ENCODE measurements at regions not wholly inside any gene's neighbourhood (a gene's known extent, or its start where the extent isn't known, plus 50 kb on each side); places are given as distances from the start of the nearest gene placed in this dataset.

DNA sequence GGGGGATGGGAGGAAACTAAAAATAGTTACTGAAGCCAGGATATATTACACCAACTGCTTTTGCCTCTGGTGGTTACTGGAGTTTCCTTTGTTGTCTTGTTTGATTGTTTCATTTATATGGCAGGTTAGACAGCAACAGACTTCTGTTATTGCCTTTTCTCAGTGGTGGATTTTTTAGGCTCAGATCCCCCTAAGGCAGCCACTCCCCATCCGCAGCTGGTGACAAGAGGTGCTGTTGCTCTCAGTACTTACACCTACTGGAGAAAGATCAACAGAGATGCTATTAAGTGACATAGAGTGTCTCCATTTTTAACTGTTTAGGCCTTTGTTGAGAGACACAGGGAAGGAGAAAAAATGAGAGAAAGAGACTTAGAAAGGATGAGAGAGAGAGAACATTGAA lies 552.1 kb downstream of the PKHD1 start:
- no peaks in the 10 kb centered on the region for H3K27me3 ChIP-seq (ENCODE audit: insufficient read depth, low read depth)
- no peaks in the 10 kb centered on the region for H4K20me1 ChIP-seq (ENCODE audit: insufficient read depth)
- no peak overlapping the region for H3K27ac ChIP-seq
- H3K9ac ChIP-seq: no peak overlapping the region
- TF ChIP-seq, protein P1, sequence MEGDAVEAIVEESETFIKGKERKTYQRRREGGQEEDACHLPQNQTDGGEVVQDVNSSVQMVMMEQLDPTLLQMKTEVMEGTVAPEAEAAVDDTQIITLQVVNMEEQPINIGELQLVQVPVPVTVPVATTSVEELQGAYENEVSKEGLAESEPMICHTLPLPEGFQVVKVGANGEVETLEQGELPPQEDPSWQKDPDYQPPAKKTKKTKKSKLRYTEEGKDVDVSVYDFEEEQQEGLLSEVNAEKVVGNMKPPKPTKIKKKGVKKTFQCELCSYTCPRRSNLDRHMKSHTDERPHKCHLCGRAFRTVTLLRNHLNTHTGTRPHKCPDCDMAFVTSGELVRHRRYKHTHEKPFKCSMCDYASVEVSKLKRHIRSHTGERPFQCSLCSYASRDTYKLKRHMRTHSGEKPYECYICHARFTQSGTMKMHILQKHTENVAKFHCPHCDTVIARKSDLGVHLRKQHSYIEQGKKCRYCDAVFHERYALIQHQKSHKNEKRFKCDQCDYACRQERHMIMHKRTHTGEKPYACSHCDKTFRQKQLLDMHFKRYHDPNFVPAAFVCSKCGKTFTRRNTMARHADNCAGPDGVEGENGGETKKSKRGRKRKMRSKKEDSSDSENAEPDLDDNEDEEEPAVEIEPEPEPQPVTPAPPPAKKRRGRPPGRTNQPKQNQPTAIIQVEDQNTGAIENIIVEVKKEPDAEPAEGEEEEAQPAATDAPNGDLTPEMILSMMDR (conservative IDR thresholded peaks at IDR 0.05; ENCODE audit: low read depth, low read length): no peak
- H3K4me1 ChIP-seq (ENCODE audit: low read depth, poor library complexity, severe bottlenecking): no peaks in the 10 kb centered on the region
- no peaks in the 10 kb centered on the region for H3K36me3 ChIP-seq (ENCODE audit: insufficient read depth)
- H3K4me3 ChIP-seq (IDR thresholded peaks at IDR 0.05; ENCODE audit: insufficient read depth, low read depth, low read length): no peak overlapping the region
- no peak overlapping the region for H2AFZ ChIP-seq (ENCODE audit: low read depth)
- H3K4me2 ChIP-seq: no peak overlapping the region
- no peaks in the 10 kb centered on the region for H3K79me2 ChIP-seq (ENCODE audit: insufficient read depth, low read depth)

DNA sequence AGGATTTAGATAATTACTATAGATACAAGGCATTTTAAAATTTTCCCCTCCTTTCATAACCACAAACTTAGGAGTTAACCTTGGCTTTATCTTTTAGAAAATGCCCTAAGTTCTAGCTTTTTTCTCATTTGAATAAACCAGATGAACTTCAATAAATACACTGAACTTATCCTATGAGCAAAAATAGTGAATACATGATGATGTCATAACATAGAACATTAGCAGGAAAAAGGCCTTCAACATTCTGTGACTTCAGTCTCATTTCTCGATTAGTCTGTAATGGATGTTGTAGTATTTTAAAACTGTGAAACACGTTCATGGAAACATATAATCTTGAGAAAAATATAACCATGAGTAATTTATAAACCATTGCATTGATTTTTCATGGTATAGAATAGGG lies 550.7 kb downstream of the PKHD1 start:
- Histone ChIP-seq H3K4me3 (IDR thresholded peaks at IDR 0.05; ENCODE audit: insufficient read depth, low read depth, low read length) (no peak overlapping the region), H3K27me3 (ENCODE audit: insufficient read depth, low read depth) (no peaks in the 10 kb centered on the region), H3K4me1 (ENCODE audit: low read depth, poor library complexity, severe bottlenecking) (no peaks in the 10 kb centered on the region), H3K27ac (no peak overlapping the region), H4K20me1 (ENCODE audit: insufficient read depth) (no peaks in the 10 kb centered on the region), H2AFZ (ENCODE audit: low read depth) (no peak overlapping the region), H3K9ac (no peak overlapping the region), H3K36me3 (ENCODE audit: insufficient read depth) (no peaks in the 10 kb centered on the region), H3K79me2 (ENCODE audit: insufficient read depth, low read depth) (no peaks in the 10 kb centered on the region), H3K4me2 (no peak overlapping the region)
- TF ChIP-seq, protein P1 (conservative IDR thresholded peaks at IDR 0.05; ENCODE audit: low read depth, low read length): no peak

DNA sequence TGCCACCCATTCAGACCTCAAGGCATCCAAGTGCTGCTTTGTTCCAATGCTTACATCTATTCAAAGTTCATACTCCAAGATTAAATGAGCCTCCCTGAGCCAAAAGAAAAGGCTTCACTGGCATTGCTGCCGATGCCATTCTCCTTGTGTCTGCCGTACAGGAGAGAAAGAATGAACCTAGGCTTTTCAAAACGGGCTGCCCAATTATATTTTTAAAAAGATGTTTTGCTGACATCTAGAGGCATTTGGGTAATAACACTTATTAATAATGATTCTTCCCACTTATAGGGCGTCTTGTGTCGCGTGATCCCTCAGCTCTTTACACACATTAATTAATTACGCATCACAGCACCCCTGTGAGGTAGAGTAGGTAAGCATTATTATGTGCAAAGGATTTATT lies 545.6 kb downstream of the PKHD1 start:
- TF ChIP-seq, protein P1 (conservative IDR thresholded peaks at IDR 0.05; ENCODE audit: low read depth, low read length): no peak; the same call in 1 of the 2 replicates

DNA sequence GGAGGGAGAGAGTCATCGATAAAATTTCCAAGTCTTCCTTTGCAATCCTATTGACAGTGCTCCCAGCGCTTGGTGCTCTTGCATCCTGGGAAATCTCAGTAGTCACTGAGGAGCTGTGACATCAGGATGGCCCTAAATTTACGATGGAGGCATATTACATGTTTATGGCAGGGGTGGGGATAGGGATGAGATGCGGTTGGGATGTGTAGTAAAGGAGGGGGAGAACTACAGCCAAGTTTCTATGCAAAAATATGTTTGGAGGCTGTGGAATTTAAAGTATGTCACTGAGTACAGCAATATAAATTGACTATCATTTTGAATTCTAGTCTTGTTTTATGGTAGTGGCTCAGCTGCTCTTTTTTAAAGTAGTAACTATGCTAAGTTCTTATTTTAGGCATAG lies 544.9 kb downstream of the PKHD1 start:
- H3K9ac ChIP-seq: no peak overlapping the region
- no peak overlapping the region for H3K27ac ChIP-seq
- H4K20me1 ChIP-seq (ENCODE audit: insufficient read depth): no peaks in the 10 kb centered on the region
- no peaks in the 10 kb centered on the region for H3K79me2 ChIP-seq (ENCODE audit: insufficient read depth, low read depth)
- H2AFZ ChIP-seq (ENCODE audit: low read depth): no peak overlapping the region
- H3K36me3 ChIP-seq (ENCODE audit: insufficient read depth): no peaks in the 10 kb centered on the region
- no peak overlapping the region for H3K4me3 ChIP-seq (IDR thresholded peaks at IDR 0.05; ENCODE audit: insufficient read depth, low read depth, low read length)
- no peak overlapping the region for H3K4me2 ChIP-seq
- TF ChIP-seq, protein P1 (conservative IDR thresholded peaks at IDR 0.05; ENCODE audit: low read depth, low read length): no peak
- H3K4me1 ChIP-seq (ENCODE audit: low read depth, poor library complexity, severe bottlenecking): no peaks in the 10 kb centered on the region
- H3K27me3 ChIP-seq (ENCODE audit: insufficient read depth, low read depth): no peaks in the 10 kb centered on the region

More for the DNA sequence above, 545.6 kb downstream of the PKHD1 start:
- H3K27me3 ChIP-seq (ENCODE audit: insufficient read depth, low read depth): no peaks in the 10 kb centered on the region
- H3K4me3 ChIP-seq (IDR thresholded peaks at IDR 0.05; ENCODE audit: insufficient read depth, low read depth, low read length): no peak overlapping the region
- H2AFZ ChIP-seq (ENCODE audit: low read depth): no peak overlapping the region
- H4K20me1 ChIP-seq (ENCODE audit: insufficient read depth): no peaks in the 10 kb centered on the region
- no peak overlapping the region for H3K4me2 ChIP-seq
- no peak overlapping the region for H3K27ac ChIP-seq
- H3K4me1 ChIP-seq (ENCODE audit: low read depth, poor library complexity, severe bottlenecking): no peaks in the 10 kb centered on the region
- H3K9ac ChIP-seq: no peak overlapping the region
- H3K79me2 ChIP-seq (ENCODE audit: insufficient read depth, low read depth): no peaks in the 10 kb centered on the region
- no peaks in the 10 kb centered on the region for H3K36me3 ChIP-seq (ENCODE audit: insufficient read depth)
